Left lung (tissue), 4 donors: ENCODE measurements at regions not wholly inside any gene's neighbourhood (a gene's known extent, or its start where the extent isn't known, plus 50 kb on each side); places are given as distances from the start of the nearest gene placed in this dataset.
"Not testable (repeated sequence)": the region's sequence is repeated elsewhere in the genome, so short reads cannot be mapped to it uniquely, and the experiment has no call there.

Experiments used
- ATAC-seq: fragments of 200-7000 bp; cut with Tn5 transposase; one replicate; pipeline ENCODE4 v1.9.1; 2020; ENCODE audit warnings: moderate library complexity
- DNase-seq, 4 donors: peaks; one replicate each; pipeline ENCODE4 v3.0.0-alpha.2; 2013 to 2020
- H3K27ac ChIP-seq, 2 donors: fragments of 200-600 bp; sonication (generic) in 1 of 2; one replicate each; pipeline versions ENCODE4 v1.5.0 to v1.8.0; 2020 to 2021
- H3K27me3 ChIP-seq, 2 donors: fragments of 200-600 bp; sonication (generic) in 1 of 2; one replicate each; pipeline versions ENCODE4 v1.5.0 to v1.8.0; 2020 to 2021
- H3K36me3 ChIP-seq, 2 donors: fragments of 200-600 bp; sonication (generic) in 1 of 2; one replicate each; pipeline versions ENCODE4 v1.5.0 to v1.8.0; 2020 to 2021
- H3K4me1 ChIP-seq, 2 donors: fragments of 200-600 bp; one replicate each; pipeline ENCODE4 v1.8.0; 2021
- H3K4me3 ChIP-seq, 2 donors: fragments of 200-600 bp; sonication (generic) in 1 of 2; one replicate each; pipeline versions ENCODE4 v1.5.0 to v1.8.0; 2020 to 2021; ENCODE audit warnings: mild to moderate bottlenecking in 1 of 2
- H3K9me3 ChIP-seq, 2 donors: fragments of 200-600 bp; sonication (generic) in 1 of 2; one replicate each; pipeline versions ENCODE4 v1.5.0 to v1.8.0; 2020 to 2021
- intact Hi-C, 2 donors: fragments of 100-400 bp; cut with DNase I; formaldehyde crosslinking; loops; one replicate each; pipeline versions ENCODE4 v1.11.2 to v1.14.2; 2022
- TF ChIP-seq, protein P1 (sequence below), 2 donors: fragments of 200-600 bp; sonication (generic) in 1 of 2; IDR thresholded peaks; one replicate each; pipeline versions ENCODE4 v1.5.0 to v1.8.0; 2021; ENCODE audit warnings: antibody characterized with exemption in 2 of 2
- donor health status: DM: no; HTN: yes; CAD: no.
- donor health status: DM: no; HTN: no; CAD: no.

DNA sequence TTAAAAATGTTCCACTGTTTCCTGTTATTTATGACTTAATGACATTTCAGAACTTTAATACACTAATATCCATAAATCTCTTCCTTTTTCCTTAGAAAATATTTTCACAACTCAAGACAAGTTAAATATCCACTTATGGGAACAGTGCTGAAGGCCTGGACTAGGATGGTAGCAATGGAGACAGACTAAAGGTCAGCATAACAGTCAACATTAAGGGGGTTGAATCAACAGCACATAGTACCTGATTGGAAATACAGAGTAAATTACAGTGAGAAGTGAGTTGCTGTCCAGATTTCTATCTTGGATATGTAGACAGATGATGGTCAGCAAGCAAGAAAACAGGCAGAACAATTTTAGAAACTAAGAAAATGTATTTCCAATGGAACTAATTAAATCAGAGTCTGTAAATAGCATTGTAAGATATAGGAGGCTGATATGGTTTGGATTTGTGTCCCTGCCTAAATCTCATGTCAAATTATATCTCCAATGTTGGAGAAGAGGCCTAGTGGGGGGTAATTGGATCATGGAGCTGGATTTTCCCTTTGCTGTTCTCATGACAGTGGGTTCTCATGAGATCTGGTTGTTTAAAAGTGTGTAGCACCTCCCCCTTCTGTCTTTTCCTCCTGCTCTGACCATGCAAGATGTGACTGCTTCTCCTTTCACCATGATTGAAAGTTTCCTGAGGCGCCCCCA is 682.7 kb downstream of the MAFB start:
- intact Hi-C loops: no loop called here
- Histone ChIP-seq H3K9me3 (no peaks in the 10 kb centered on the region), H3K4me1 (no peaks in the 10 kb centered on the region), H3K36me3 (no peaks in the 10 kb centered on the region), H3K27me3 (no peaks in the 10 kb centered on the region), H3K27ac (no peak overlapping the region), H3K4me3 (no peak overlapping the region)
- DNase-seq: no peak
- no peak for ATAC-seq
- TF ChIP-seq, protein P1, sequence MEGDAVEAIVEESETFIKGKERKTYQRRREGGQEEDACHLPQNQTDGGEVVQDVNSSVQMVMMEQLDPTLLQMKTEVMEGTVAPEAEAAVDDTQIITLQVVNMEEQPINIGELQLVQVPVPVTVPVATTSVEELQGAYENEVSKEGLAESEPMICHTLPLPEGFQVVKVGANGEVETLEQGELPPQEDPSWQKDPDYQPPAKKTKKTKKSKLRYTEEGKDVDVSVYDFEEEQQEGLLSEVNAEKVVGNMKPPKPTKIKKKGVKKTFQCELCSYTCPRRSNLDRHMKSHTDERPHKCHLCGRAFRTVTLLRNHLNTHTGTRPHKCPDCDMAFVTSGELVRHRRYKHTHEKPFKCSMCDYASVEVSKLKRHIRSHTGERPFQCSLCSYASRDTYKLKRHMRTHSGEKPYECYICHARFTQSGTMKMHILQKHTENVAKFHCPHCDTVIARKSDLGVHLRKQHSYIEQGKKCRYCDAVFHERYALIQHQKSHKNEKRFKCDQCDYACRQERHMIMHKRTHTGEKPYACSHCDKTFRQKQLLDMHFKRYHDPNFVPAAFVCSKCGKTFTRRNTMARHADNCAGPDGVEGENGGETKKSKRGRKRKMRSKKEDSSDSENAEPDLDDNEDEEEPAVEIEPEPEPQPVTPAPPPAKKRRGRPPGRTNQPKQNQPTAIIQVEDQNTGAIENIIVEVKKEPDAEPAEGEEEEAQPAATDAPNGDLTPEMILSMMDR (IDR thresholded peaks at IDR 0.05): no peak

- H3K27me3 ChIP-seq, H3K4me3 ChIP-seq, H3K4me1 ChIP-seq, H3K36me3 ChIP-seq, H3K27ac ChIP-seq, intact Hi-C loops, DNase-seq, ATAC-seq, H3K9me3 ChIP-seq: not testable (repeated sequence)
Observed at GRCh38 chr20:40004092-40004491, 684.9 kb downstream of the MAFB start.

- Histone ChIP-seq H3K4me3 (no peak overlapping the region), H3K4me1 (no peaks in the 10 kb centered on the region), H3K27me3 (no peaks in the 10 kb centered on the region), H3K27ac (no peak overlapping the region), H3K9me3 (peaks cover 0 to 3% of the 10 kb centered on the region in 2 donors), H3K36me3 (no peaks in the 10 kb centered on the region)
- DNase-seq: no peak
- TF ChIP-seq, protein P1 (IDR thresholded peaks at IDR 0.05): no peak
- no peak for ATAC-seq
- intact Hi-C loops: no loop called here
Observed at GRCh38 chr20:39993742-39994141, 695.3 kb downstream of the MAFB start.

DNA sequence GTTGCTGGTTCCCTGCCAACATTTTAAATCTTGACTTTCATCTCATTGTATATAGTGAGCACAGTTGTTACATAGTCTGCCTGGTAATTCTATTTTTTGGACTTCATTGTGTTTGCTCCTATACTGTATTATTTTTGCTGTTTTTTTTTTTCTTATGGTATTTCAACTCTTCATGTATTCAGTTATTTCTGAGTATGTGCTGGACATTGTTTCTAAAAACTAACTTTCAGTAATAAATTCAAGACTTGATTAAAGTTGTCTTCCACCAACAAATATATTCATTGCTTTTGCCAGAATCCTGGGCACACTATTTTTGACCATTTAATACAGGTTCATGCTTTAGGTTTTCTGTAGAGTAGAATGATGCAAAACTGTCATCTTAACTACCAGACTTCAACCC is 698.3 kb downstream of the MAFB start:
- Histone ChIP-seq H3K36me3 (no peaks in the 10 kb centered on the region), H3K27me3 (no peaks in the 10 kb centered on the region), H3K9me3 (no peaks in the 10 kb centered on the region), H3K4me3 (no peak overlapping the region), H3K27ac (no peak overlapping the region), H3K4me1 (peaks cover 0 to 4% of the 10 kb centered on the region in 2 donors)
- TF ChIP-seq, protein P1 (IDR thresholded peaks at IDR 0.05): no peak
- intact Hi-C loops: no loop called here
- ATAC-seq: no peak
- DNase-seq: no peak

- Histone ChIP-seq H3K4me3 (no peak overlapping the region), H3K4me1 (peaks cover 0 to 4% of the 10 kb centered on the region in 2 donors), H3K9me3 (no peaks in the 10 kb centered on the region), H3K36me3 (no peaks in the 10 kb centered on the region), H3K27me3 (no peaks in the 10 kb centered on the region), H3K27ac (no peak overlapping the region)
- no peak for ATAC-seq
- no peak for DNase-seq
- TF ChIP-seq, protein P1 (IDR thresholded peaks at IDR 0.05): no peak
- intact Hi-C loops: no loop called here
Observed at GRCh38 chr20:39988991-39989390, 700.0 kb downstream of the MAFB start.
